HG03039 (cell line): ENCODE measurements at regions not wholly inside any gene's neighbourhood (a gene's known extent, or its start where the extent isn't known, plus 50 kb on each side); places are given as distances from the start of the nearest gene placed in this dataset.

Source experiments
- ATAC-seq: cut with Tn5 transposase; IDR thresholded peaks from one replicate; pipeline ENCODE4 v1.9.1; 2021; ENCODE audit warnings: mild to moderate bottlenecking, moderate library complexity; ENCODE audit not compliant: unreplicated experiment

DNA sequence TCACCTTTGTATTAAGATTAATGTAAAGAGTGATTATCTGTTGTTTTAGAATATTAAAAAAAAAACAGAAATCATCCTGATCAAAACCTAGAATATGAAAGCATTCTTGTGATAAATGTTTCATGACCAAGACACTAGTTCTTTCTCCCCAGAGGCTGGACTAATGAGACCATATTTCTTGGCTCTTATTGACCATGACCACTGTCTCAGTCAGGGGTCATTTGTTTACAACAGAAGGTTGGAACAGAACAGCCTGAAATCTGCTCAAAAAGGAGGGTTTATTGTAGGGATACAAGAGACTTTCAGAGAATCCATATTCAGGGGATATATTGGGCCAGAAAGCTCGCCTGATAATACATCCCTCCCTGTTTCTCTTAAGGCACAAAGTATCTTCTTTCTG, 87.7 kb downstream of the TMEM30B start:
- ATAC-seq, result no peak

GRCh38 chr14:61192989-61193388, 88.1 kb downstream of the TMEM30B start:
- ATAC-seq, result no peak

DNA sequence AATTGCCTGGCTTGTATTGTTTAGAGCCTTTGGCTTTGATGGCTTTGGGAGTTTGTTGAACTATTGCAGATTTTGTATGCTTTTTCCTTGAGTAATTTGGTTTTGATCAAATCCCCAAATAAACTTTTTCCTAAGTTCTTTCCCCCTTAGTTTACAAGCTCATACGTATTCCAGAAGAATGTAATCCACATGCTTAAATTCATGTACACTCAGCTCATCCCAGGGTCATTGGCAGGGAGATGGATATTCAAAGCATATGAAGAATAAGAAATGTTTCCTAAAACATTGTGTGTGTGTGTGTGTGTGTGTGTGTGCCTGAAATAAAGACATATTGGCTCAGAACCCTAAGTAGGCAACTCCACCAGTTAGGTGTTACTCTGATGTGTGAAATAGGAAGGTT, 89.4 kb downstream of the TMEM30B start:
- no peak for ATAC-seq

GRCh38 chr14:61190341-61190740, 90.8 kb downstream of the TMEM30B start:
- no peak for ATAC-seq

GRCh38 chr14:61188978-61189808, 91.9 kb downstream of the TMEM30B start:
- ATAC-seq, result peak; percentile 58

DNA sequence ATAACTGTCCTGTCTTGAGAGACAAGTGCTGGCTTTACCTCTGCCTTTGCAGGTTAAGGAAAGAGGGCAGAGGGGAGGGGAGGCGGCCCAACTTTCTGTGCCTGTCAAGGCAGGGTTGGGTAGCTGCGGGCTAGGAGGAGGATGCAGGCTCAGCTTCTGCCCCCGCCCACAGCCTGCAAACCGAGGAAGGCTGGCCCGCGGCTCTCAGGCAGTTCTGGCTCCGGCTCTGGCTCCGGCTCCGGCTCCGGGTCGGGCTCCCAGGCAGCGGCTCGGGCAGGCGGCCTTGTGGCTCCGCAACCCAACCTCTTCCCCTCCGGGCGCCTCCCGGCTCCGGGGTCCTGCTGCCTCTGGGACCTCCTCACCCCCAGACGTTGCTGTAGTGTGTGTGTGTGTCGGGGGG, 92.9 kb downstream of the TMEM30B start:
- ATAC-seq, result no peak

- ATAC-seq, result no peak
Measured at GRCh38 chr14:61187196-61187905, 93.8 kb downstream of the TMEM30B start.

DNA sequence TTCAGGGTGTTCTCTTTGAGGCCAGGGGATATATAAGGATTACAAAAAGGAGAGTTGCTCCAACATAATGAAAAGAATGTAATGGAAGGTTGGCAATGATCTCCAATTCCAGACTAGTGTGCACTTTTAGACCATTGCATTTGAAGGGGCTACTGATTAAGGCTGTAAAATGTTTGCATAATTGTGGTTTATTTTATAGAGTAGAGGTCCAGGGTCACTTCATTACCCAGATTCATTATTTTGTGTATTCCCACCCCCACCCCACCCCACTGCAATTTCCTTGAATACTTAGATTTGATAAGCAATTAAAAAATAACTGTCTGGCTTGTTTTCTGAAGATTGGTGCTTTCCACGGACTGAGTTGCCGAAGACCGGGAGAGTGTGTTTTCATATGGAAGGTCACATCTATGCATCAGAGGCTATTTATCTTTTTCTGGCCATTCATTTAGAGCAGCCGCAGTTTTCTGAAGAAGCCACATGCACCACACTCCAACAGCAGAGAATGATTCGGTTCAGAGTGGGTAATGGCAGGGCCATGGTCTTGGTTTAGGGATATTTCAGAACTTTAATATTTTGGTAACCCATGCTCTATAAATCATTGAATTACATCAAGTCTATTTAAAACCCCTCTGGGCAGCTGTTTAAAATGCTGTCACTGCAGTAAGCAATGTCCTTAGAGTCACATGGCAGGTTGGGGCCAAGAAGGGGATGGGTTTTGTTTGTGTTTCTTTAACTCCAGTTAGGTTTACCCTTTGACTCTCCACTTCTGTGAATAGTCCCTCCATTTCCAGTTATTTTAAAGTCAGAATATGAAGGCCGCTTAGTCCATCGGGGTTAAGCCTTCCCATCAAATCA, 94.6 kb downstream of the TMEM30B start:
- ATAC-seq, result no peak

DNA sequence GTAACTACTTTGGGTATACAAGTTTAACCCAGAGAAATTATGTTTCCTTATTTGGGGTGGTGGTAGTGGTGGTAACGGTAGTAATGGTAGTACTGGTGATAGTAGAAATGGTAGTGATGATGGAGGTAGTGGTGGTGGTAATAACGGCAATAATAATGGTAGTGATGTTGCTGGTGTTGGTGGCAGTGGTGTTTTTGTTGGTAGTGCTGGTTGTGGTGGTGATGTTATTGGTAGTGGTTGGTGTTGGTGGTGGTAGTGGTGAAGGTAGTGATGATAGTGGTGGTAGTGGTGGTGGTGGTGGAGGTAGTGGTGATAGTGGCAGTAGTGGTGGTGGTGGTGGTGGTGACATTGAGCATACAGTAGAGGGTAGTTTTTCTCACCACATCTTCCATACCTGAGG, 95.6 kb downstream of the TMEM30B start:
- ATAC-seq, result no peak

- no peak for ATAC-seq
Measured at GRCh38 chr14:61184112-61184511, 97.0 kb downstream of the TMEM30B start.

DNA sequence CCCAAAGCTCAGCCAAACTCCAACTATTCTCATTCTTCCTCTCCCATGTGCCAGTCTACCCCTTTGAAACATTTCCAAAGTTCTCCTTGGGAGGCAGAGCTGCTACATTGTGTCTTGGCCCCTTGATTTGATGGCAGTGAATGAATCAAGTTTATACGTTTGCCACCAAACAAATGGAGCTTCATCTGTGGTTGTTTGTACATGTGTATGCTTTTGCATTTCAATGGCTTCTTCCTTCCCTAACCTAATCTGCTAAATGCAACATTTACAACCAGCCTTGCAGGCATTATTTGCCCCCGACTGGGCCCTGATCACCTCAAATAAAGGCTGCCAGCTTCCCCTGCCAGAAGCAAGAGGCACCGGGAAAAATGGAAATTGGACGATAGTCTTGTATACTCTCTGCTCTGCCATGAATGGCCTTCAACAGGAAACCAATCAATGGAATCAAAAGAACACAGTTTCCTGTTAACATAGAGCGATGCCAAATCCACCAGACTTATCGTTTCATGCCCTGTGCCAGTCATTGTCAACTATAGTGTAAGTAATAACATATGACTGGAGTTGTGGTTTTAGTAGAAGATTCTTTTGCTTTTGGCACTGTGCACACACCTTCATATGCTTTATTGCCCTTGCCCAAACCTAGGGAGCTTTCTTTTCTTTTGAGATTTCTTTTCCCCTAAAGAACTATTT, 97.8 kb downstream of the TMEM30B start:
- ATAC-seq, result no peak

DNA sequence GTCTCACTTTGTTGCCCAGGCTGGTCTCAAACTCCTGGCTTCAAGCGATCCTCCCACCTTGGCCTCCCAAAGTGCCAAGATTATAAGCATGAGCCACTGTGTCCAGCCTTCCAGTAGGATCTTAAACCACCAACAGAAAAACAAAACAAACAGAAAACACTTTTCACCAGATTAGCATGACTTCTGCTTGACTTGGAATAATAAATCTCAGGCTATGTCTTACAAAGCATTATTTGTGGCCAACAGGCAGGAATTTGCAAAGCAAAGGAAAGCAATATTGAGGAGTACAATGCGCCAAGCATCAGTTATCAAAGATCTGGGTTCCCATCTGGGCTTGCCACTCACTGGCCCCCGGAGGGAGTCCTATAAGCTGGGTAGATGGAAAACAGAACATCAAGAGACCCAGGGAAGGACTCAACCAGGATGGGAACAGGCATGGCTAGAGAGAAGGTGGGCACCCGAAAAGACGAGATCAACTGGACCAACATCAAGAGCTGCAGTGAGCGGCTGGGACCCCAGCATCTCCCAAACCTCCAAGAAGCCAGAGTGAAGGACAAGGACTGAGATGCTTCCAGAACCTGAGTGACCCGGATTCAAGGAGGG, 101.2 kb downstream of the TMEM30B start:
- no peak for ATAC-seq

- no peak for ATAC-seq
Measured at GRCh38 chr14:61179061-61179690, 102.0 kb downstream of the TMEM30B start.

DNA sequence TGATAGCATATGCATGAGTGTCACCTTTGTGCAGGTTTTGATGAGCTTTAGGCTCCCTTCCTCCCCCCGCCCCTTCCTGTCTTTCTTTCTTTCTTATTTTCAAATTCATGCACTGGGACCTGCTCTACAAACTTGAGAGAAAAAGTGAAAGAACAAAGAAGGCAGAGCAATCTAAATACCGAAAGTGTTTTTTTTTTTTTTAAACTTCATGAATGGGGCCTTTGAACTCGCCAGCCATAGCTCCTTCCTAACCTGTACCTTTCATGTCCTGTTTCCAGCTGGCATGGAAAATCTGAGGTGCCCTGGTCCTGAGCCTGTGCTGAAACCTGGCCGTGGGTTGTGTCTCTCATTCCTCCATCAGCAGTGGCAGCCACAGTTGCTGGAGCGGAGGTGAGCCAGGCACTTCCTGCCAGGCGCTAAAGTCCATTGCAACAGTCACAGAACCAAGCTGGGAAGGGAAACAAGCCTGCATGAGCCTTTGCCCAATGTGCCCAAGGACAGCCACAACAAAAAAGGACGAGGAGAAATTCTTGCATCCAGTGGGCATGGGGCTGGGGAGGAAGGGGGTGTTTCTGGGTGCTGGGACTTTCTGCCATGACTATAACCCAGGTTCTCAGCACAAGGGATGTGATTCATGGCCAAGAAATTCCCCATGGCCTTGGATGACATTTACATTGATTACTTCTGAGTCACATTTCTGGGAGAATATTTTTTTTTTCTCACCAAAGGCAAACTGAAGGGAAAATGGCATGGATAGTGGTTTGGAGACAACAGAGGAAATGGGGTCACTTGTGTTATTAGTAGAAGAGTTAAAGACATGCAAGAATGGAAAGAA, 102.7 kb downstream of the TMEM30B start:
- ATAC-seq, result no peak

DNA sequence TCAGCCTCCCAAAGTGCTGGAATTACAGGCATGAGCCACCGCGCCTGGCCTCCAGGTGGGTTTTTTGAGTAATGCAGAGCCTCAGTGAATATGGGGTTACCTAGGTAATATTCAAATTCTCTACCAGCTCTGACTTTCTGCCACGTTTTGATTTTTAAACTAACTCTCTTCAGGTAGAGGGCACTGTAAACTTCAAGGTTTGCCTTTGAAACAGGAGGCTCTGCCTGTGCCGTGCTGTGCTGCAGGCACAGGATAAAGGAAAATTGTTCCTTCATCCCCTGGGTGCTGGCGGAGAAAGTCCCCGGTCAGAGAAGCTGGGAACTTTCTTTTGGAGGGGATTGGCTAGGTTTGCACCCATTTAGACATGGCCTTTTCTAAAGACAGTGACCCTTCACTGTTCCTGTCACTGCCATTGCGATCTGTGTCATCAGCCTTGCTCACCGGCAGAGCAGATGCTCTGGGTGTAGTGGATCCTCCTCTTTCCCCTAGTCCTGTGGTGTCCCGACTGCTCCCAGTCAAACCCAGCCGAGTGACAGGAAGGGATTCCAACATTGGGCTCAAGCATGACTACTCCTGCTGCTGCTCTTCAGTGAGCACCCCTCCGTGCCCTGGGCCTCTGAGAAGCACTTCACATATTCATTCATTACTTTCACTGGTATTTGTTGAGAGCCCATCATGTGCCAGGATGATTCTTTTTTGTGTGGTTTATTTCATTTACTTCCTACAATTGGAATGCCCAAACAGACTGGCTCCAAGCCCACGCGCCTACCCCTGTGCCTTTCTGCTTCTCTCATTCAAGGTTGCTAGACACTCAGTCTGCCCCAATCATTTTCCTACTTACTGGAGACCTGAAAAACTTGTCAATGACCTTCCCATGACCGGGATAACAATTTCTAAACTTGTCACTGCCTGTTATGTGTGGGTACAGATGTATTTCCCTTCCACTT, 103.6 kb downstream of the TMEM30B start:
- no peak for ATAC-seq

- ATAC-seq, result no peak
Measured at GRCh38 chr14:61176686-61177085, 104.5 kb downstream of the TMEM30B start.

DNA sequence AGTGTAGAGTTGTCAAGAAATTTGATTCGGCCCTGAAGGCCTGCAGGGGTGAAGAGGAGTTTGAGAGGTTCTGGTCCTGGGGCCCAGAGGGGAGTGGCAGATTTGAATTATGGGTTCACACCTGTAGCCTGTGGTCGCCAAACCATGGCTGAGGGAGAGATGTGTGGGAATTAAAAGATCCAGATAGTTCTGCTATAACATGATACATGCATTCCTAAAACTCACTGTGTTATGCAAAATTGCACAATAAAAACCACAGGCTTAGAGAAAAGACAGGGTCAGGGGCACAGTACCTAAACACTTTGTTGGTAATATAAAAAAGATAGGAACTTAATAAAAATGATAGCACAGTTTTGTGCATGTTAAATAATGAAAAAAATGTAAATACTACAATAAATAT, 106.2 kb downstream of the TMEM30B start:
- no peak for ATAC-seq

GRCh38 chr14:61174441-61174891, 106.7 kb downstream of the TMEM30B start:
- ATAC-seq, result no peak
